ENCODE measurements at regions not wholly inside any gene's neighbourhood (a gene's known extent, or its start where the extent isn't known, plus 50 kb on each side); places are given as distances from the start of the nearest gene placed in this dataset.

GRCh38 chr17:79237448-79238053 is 162.9 kb downstream of the ENGASE start:
- DNase-seq = no peak

- no peak for DNase-seq
Observed at GRCh38 chr17:79235808-79236207, 161.2 kb downstream of the ENGASE start.

- DNase-seq = no peak
Observed at GRCh38 chr17:79233916-79234551, 159.4 kb downstream of the ENGASE start.

- DNase-seq = no peak
Observed at GRCh38 chr17:79232957-79233356, 158.3 kb downstream of the ENGASE start.

GRCh38 chr17:79231766-79232287 is 157.2 kb downstream of the ENGASE start:
- no peak for DNase-seq

- no peak for DNase-seq
Observed at GRCh38 chr17:79230576-79230975, 156.0 kb downstream of the ENGASE start.

GRCh38 chr17:79226037-79226436 is 151.4 kb downstream of the ENGASE start:
- no peak for DNase-seq

- no peak for DNase-seq
Observed at GRCh38 chr17:79224903-79225302, 150.3 kb downstream of the ENGASE start.

GRCh38 chr17:79224476-79224875 is 149.9 kb downstream of the ENGASE start:
- DNase-seq = no peak

- no peak for DNase-seq
Observed at GRCh38 chr17:79223953-79224352, 149.3 kb downstream of the ENGASE start.

GRCh38 chr17:79223471-79223870 is 148.8 kb downstream of the ENGASE start:
- DNase-seq = no peak

- no peak for DNase-seq
Observed at GRCh38 chr17:79221597-79221996, 147.0 kb downstream of the ENGASE start.

- DNase-seq = no peak
Observed at GRCh38 chr17:79220713-79221291, 146.2 kb downstream of the ENGASE start.

- no peak for DNase-seq
Observed at GRCh38 chr17:79220201-79220712, 145.6 kb downstream of the ENGASE start.

- no peak for DNase-seq
Observed at GRCh38 chr17:79219208-79219935, 144.7 kb downstream of the ENGASE start.

- DNase-seq = no peak
Observed at GRCh38 chr17:79218825-79219200, 144.2 kb downstream of the ENGASE start.

GRCh38 chr17:79218175-79218824 is 143.7 kb downstream of the ENGASE start:
- DNase-seq = no peak

- no peak for DNase-seq
Observed at GRCh38 chr17:79217473-79218135, 143.0 kb downstream of the ENGASE start.

- no peak for DNase-seq
Observed at GRCh38 chr17:79216826-79217225, 142.2 kb downstream of the ENGASE start.

- no peak for DNase-seq
Observed at GRCh38 chr17:79216391-79216790, 141.8 kb downstream of the ENGASE start.

GRCh38 chr17:79215631-79216030 is 141.0 kb downstream of the ENGASE start:
- DNase-seq = no peak

GRCh38 chr17:79214940-79215604 is 140.4 kb downstream of the ENGASE start:
- no peak for DNase-seq

All from activated CD4-positive, alpha-beta T cell treated with anti-CD3 and anti-CD28 coated beads for 4 hours (primary cell).